ENCODE measurements at regions not wholly inside any gene's neighbourhood (a gene's known extent, or its start where the extent isn't known, plus 50 kb on each side); places are given as distances from the start of the nearest gene placed in this dataset.

- Mint-ChIP-seq H3K9me3 (no peaks in the 10 kb centered on the region), H3K36me3 (ENCODE audit: low read depth) (no peaks in the 10 kb centered on the region), H3K27ac (no peak overlapping the region), H3K4me1 (no peaks in the 10 kb centered on the region), H3K27me3 (ENCODE audit: low read depth, poor library complexity) (peaks cover 6% of the 10 kb centered on the region), H3K4me3 (no peak overlapping the region)
- DNase-seq: no peak
- TF ChIP-seq CTCF (IDR thresholded peaks at IDR 0.05): no peak
Measured at GRCh38 chr6:104537872-104538271, 321.8 kb downstream of the HACE1 start.

DNA sequence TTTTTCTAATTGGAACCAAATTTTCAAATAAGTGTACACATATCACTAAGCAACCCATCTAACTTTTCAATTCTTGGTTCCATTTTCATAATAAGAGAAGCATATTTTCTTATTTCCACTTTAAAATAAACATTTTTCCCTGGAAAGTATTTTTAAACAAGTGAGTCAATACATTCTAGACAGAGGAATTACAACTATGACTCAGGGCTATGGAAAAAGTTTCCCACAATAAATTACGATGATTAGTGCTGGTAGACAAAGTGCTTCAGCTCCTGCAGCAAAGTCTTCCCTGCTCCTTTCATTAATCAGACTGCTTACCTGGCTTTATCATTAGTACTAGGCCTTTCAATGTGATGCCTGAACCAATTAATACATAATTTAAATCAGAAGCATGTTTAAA, 322.5 kb downstream of the HACE1 start:
- no peaks in the 10 kb centered on the region for H3K4me1 Mint-ChIP-seq

DNA sequence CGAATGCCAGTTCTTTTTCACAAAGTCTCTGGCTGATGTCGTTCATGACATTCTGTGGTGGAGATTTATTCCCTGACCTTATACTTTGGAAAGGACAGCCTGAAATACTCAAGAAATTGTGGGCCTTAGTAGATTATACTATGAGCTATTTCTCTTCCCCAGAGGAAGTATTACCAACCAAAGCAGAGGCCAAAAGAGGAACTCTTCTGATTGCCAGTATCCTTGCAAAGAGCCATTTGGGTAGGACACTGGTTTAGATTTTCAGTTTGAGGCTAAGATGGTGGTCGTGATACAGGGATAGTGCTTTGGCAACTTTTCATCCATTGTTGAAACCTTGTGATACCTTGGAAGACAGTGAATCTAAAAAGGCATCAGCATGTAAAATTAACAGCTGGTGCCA, 327.3 kb downstream of the HACE1 start:
- H3K9me3 Mint-ChIP-seq: no peaks in the 10 kb centered on the region
- peaks cover 6% of the 10 kb centered on the region for H3K4me1 Mint-ChIP-seq

More for the DNA sequence above, 322.5 kb downstream of the HACE1 start:
- Mint-ChIP-seq H3K36me3 (ENCODE audit: low read depth) (no peaks in the 10 kb centered on the region), H3K9me3 (no peaks in the 10 kb centered on the region), H3K27me3 (ENCODE audit: low read depth, poor library complexity) (peaks cover 6% of the 10 kb centered on the region), H3K4me3 (no peak overlapping the region), H3K27ac (no peak overlapping the region)
- no peak for TF ChIP-seq CTCF (IDR thresholded peaks at IDR 0.05)
- DNase-seq: no peak

GRCh38 chr6:104531646-104532045, 328.1 kb downstream of the HACE1 start:
- DNase-seq: no peak
- no peaks in the 10 kb centered on the region for H3K9me3 Mint-ChIP-seq
- no peak overlapping the region for H3K27ac Mint-ChIP-seq
- peaks cover 2% of the 10 kb centered on the region for H3K27me3 Mint-ChIP-seq (ENCODE audit: low read depth, poor library complexity)
- no peak for TF ChIP-seq CTCF (IDR thresholded peaks at IDR 0.05)
- no peaks in the 10 kb centered on the region for H3K36me3 Mint-ChIP-seq (ENCODE audit: low read depth)
- H3K4me3 Mint-ChIP-seq: no peak overlapping the region
- H3K4me1 Mint-ChIP-seq: peaks cover 14% of the 10 kb centered on the region

More for the DNA sequence above, 327.3 kb downstream of the HACE1 start:
- no peak for TF ChIP-seq CTCF (IDR thresholded peaks at IDR 0.05)
- Mint-ChIP-seq H3K27ac (no peak overlapping the region), H3K27me3 (ENCODE audit: low read depth, poor library complexity) (peaks cover 2% of the 10 kb centered on the region), H3K4me3 (no peak overlapping the region), H3K36me3 (ENCODE audit: low read depth) (no peaks in the 10 kb centered on the region)
- DNase-seq: no peak

DNA sequence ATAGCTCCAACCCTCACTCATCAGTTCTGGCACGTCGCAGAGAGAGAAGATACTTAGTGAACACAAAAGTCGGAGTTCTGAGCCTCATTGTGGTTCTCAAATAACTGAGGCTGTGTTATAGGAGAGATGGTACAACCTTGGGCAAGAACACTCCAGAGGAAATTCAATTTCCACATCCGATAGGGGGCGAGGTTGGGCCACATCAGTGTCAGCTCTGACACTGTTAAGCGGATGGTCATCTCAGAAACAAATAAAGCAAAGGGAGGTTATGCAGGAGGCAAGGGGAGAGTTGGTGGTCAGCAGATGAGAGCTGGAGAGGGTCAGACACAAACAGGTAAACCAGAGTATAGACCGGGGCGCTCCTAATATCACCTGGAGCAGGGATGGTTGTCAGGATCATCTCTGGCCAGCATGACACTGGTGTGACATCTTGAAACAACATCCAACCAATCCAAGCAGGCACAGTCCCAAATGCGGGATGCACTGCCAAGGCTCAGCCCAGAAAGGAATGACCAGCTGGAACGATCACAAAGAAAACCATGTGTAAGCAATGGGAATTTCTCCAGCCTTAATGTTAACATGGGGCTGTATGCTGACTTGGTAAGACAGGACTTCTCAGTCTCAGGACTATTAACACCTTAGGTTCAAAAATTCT, 331.8 kb downstream of the HACE1 start:
- Mint-ChIP-seq H3K36me3 (ENCODE audit: low read depth) (no peaks in the 10 kb centered on the region), H3K9me3 (no peaks in the 10 kb centered on the region), H3K27ac (no peak overlapping the region), H3K4me1 (peaks cover 34% of the 10 kb centered on the region), H3K4me3 (no peak overlapping the region), H3K27me3 (ENCODE audit: low read depth, poor library complexity) (no peaks in the 10 kb centered on the region)
- peak; percentile 33 for DNase-seq
- peak; percentile 25 for TF ChIP-seq CTCF (IDR thresholded peaks at IDR 0.05)

DNA sequence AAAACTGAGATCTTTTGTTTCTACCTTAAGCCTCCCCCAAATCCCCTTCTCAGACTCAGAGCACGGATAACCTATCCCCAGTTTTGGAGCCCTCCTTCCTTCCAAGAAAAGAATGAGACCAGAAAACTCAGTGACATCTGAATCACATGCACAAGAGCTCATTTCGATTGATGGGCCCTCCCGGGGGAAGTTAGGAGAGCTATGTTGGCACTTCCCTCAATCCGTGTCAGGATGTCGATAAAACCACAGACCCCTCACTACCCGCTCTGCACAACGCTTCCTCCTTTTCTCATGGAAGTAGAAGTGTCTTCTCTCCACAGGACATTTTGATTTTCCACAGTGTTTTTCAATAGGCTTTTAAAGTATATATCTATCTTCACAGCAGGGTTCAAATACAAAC, 332.4 kb downstream of the HACE1 start:
- Mint-ChIP-seq H3K9me3 (no peaks in the 10 kb centered on the region), H3K4me1 (peaks cover 34% of the 10 kb centered on the region), H3K36me3 (ENCODE audit: low read depth) (no peaks in the 10 kb centered on the region), H3K27me3 (ENCODE audit: low read depth, poor library complexity) (no peaks in the 10 kb centered on the region), H3K27ac (peak overlapping the region; percentile 81), H3K4me3 (peak overlapping the region; percentile 24)
- DNase-seq: no peak
- TF ChIP-seq CTCF (IDR thresholded peaks at IDR 0.05): no peak

Data from nephron progenitor cell (in vitro differentiated cells).